ENCODE measurements at regions not wholly inside any gene's neighbourhood (a gene's known extent, or its start where the extent isn't known, plus 50 kb on each side); places are given as distances from the start of the nearest gene placed in this dataset.

GRCh38 chr1:57784356-57784755 is 360.5 kb upstream of the DAB1 start:
- Histone ChIP-seq H3K9ac (ENCODE audit: insufficient read depth, low read length) (no peak overlapping the region), H3K36me3 (ENCODE audit: control insufficient read depth, insufficient read depth, low read length) (no peaks in the 10 kb centered on the region), H3K4me2 (ENCODE audit: extremely low read depth, insufficient read depth, low read length) (no peak overlapping the region), H3K4me1 (ENCODE audit: control insufficient read depth, extremely low read depth, insufficient read depth, low read length) (no peaks in the 10 kb centered on the region), H4K20me1 (ENCODE audit: control insufficient read depth, extremely low read depth, insufficient read depth, low read length) (no peaks in the 10 kb centered on the region), H3K79me2 (ENCODE audit: control insufficient read depth, insufficient read depth, low read length) (no peaks in the 10 kb centered on the region), H3K27me3 (ENCODE audit: control insufficient read depth, insufficient read depth, low read length) (no peaks in the 10 kb centered on the region), H2AFZ (ENCODE audit: low read length) (no peak overlapping the region), H3K27ac (ENCODE audit: insufficient read depth, low read length) (no peak overlapping the region), H3K9me3 (ENCODE audit: control insufficient read depth, insufficient read depth, low read depth, low read length) (no peaks in the 10 kb centered on the region), H3K4me3 (replicated peaks in 1 of 4; ENCODE audit: control extremely low read depth in 1 of 4, insufficient read depth in 1 of 4, low read depth in 3 of 4, low read length in 4 of 4) (no peak overlapping the region)
- TF ChIP-seq CTCF (conservative IDR thresholded peaks at IDR 0.05 in 1 of 2, IDR thresholded peaks at IDR 0.05 in 1 of 2; ENCODE audit: low read depth in 1 of 2, low read length in 2 of 2) (no peak), EZH2 (IDR thresholded peaks at IDR 0.05; ENCODE audit: low read length, missing control alignments) (no peak)
- no peak for DNase-seq (ENCODE audit: low read depth in 2 of 2)

- no peak overlapping the region for H3K27ac ChIP-seq (ENCODE audit: insufficient read depth, low read length)
- TF ChIP-seq CTCF (conservative IDR thresholded peaks at IDR 0.05 in 1 of 2, IDR thresholded peaks at IDR 0.05 in 1 of 2; ENCODE audit: low read depth in 1 of 2, low read length in 2 of 2) (no peak), EZH2 (IDR thresholded peaks at IDR 0.05; ENCODE audit: low read length, missing control alignments) (no peak)
- H3K4me2 ChIP-seq (ENCODE audit: extremely low read depth, insufficient read depth, low read length) = no peak overlapping the region
- no peaks in the 10 kb centered on the region for H3K9me3 ChIP-seq (ENCODE audit: control insufficient read depth, insufficient read depth, low read depth, low read length)
- H3K4me1 ChIP-seq (ENCODE audit: control insufficient read depth, extremely low read depth, insufficient read depth, low read length) = no peaks in the 10 kb centered on the region
- no peaks in the 10 kb centered on the region for H4K20me1 ChIP-seq (ENCODE audit: control insufficient read depth, extremely low read depth, insufficient read depth, low read length)
- H3K4me3 ChIP-seq (replicated peaks in 1 of 4; ENCODE audit: control extremely low read depth in 1 of 4, insufficient read depth in 1 of 4, low read depth in 3 of 4, low read length in 4 of 4) = no peak overlapping the region
- no peak for DNase-seq (ENCODE audit: low read depth in 2 of 2)
- H3K27me3 ChIP-seq (ENCODE audit: control insufficient read depth, insufficient read depth, low read length) = no peaks in the 10 kb centered on the region
- no peaks in the 10 kb centered on the region for H3K36me3 ChIP-seq (ENCODE audit: control insufficient read depth, insufficient read depth, low read length)
- no peak overlapping the region for H2AFZ ChIP-seq (ENCODE audit: low read length)
- no peak overlapping the region for H3K9ac ChIP-seq (ENCODE audit: insufficient read depth, low read length)
- no peaks in the 10 kb centered on the region for H3K79me2 ChIP-seq (ENCODE audit: control insufficient read depth, insufficient read depth, low read length)
Observed at GRCh38 chr1:57782357-57782756, 358.5 kb upstream of the DAB1 start.

GRCh38 chr1:57772580-57773195 is 348.8 kb upstream of the DAB1 start:
- no peaks in the 10 kb centered on the region for H3K79me2 ChIP-seq (ENCODE audit: control insufficient read depth, insufficient read depth, low read length)
- no peaks in the 10 kb centered on the region for H3K27me3 ChIP-seq (ENCODE audit: control insufficient read depth, insufficient read depth, low read length)
- H2AFZ ChIP-seq (ENCODE audit: low read length) = no peak overlapping the region
- no peak overlapping the region for H3K9ac ChIP-seq (ENCODE audit: insufficient read depth, low read length)
- H3K4me2 ChIP-seq (ENCODE audit: extremely low read depth, insufficient read depth, low read length) = no peak overlapping the region
- TF ChIP-seq EZH2 (IDR thresholded peaks at IDR 0.05; ENCODE audit: low read length, missing control alignments) = no peak
- no peak for TF ChIP-seq CTCF (conservative IDR thresholded peaks at IDR 0.05 in 1 of 2, IDR thresholded peaks at IDR 0.05 in 1 of 2; ENCODE audit: low read depth in 1 of 2, low read length in 2 of 2)
- no peaks in the 10 kb centered on the region for H3K4me1 ChIP-seq (ENCODE audit: control insufficient read depth, extremely low read depth, insufficient read depth, low read length)
- H3K36me3 ChIP-seq (ENCODE audit: control insufficient read depth, insufficient read depth, low read length) = no peaks in the 10 kb centered on the region
- no peaks in the 10 kb centered on the region for H4K20me1 ChIP-seq (ENCODE audit: control insufficient read depth, extremely low read depth, insufficient read depth, low read length)
- no peak overlapping the region for H3K4me3 ChIP-seq (replicated peaks in 1 of 4; ENCODE audit: control extremely low read depth in 1 of 4, insufficient read depth in 1 of 4, low read depth in 3 of 4, low read length in 4 of 4)
- H3K9me3 ChIP-seq (ENCODE audit: control insufficient read depth, insufficient read depth, low read depth, low read length) = no peaks in the 10 kb centered on the region
- no peak for DNase-seq (ENCODE audit: low read depth in 2 of 2)
- no peak overlapping the region for H3K27ac ChIP-seq (ENCODE audit: insufficient read depth, low read length)
